ENCODE measurements at regions not wholly inside any gene's neighbourhood (a gene's known extent, or its start where the extent isn't known, plus 50 kb on each side); places are given as distances from the start of the nearest gene placed in this dataset.

DNA sequence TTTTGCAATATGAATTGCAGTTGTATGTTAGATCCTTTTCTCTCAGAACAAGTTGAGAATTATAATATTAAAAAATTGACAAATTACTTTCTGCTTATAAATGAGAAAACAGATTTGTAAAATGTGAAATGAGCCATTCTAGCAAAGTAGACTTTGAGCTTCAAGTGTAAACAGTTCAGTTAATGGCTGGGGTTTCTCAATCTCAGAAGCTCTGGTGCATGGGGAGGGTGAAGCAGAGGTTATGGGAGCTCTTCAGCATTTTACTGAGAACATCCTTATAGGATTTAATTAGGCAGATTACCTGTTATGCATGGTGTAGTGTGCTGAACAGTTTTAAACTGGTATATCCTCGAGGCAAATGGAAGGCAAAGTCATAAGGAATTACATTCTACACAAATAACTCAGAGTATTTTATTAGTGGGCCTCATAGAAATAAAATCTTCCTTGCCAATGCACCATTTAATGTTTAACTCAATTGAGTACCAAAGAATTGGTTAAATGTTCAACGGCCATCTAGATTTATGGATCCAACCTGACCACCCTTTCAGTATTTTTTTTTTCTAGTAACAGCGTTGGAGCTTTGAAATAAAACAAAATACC, 1143.6 kb upstream of the ADGRL2 start:
- no peak overlapping the region for H2AFZ ChIP-seq (ENCODE audit: low read length)
- no peaks in the 10 kb centered on the region for H4K20me1 ChIP-seq (replicated peaks in 1 of 2; ENCODE audit: control insufficient read depth in 1 of 2, insufficient read depth in 2 of 2, low read length in 2 of 2)
- no peak overlapping the region for H2BK20ac ChIP-seq (ENCODE audit: low read length)
- DNase-seq (ENCODE audit: low read depth in 1 of 2, low spot score in 2 of 2) (no peak), FAIRE-seq (no peak)
- H3K9ac ChIP-seq (replicated peaks in 1 of 4; ENCODE audit: extremely low read depth in 1 of 4, low read depth in 3 of 4, low read length in 3 of 4) = no peak overlapping the region
- no peak overlapping the region for H3K4me2 ChIP-seq (ENCODE audit: insufficient read depth in 1 of 2, low read depth in 2 of 2, low read length in 2 of 2)
- no peak overlapping the region for H3K4ac ChIP-seq (replicated peaks; ENCODE audit: insufficient read length, low read depth, low read length)
- no peak overlapping the region for H2BK5ac ChIP-seq (ENCODE audit: low read depth, low read length)
- H3K18ac ChIP-seq (ENCODE audit: extremely low read depth, low read length) = no peak overlapping the region; the same call in 1 of the 2 replicates
- H3K23ac ChIP-seq (ENCODE audit: insufficient read length) = no peak overlapping the region
- H2BK120ac ChIP-seq (replicated peaks; ENCODE audit: low read depth, low read length) = no peak overlapping the region
- no peak overlapping the region for H4K91ac ChIP-seq (replicated peaks; ENCODE audit: insufficient read length, low read length)
- TF ChIP-seq POLR2AphosphoS5 (IDR thresholded peaks at IDR 0.05; ENCODE audit: low read depth, low read length) = no peak
- TF ChIP-seq KDM4A (IDR thresholded peaks at IDR 0.05; ENCODE audit: low read depth, low read length, severe bottlenecking) = no peak
- no peak for TF ChIP-seq SP2 (IDR thresholded peaks at IDR 0.05; ENCODE audit: low read length)
- TF ChIP-seq JUND (IDR thresholded peaks at IDR 0.05; ENCODE audit: low read length) = no peak
- TF ChIP-seq KDM1A (IDR thresholded peaks at IDR 0.05; ENCODE audit: borderline replicate concordance, low read length) = no peak
- no peak for TF ChIP-seq ZNF274 (IDR thresholded peaks at IDR 0.05; ENCODE audit: borderline replicate concordance, extremely low read depth, low read length)
- no peak for TF ChIP-seq CBX5 (IDR thresholded peaks at IDR 0.05; ENCODE audit: low read depth, low read length)
- TF ChIP-seq EZH2 (IDR thresholded peaks at IDR 0.05; ENCODE audit: low read depth, low read length, severe bottlenecking) = no peak
- TF ChIP-seq, protein P1, sequence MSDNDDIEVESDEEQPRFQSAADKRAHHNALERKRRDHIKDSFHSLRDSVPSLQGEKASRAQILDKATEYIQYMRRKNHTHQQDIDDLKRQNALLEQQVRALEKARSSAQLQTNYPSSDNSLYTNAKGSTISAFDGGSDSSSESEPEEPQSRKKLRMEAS (IDR thresholded peaks at IDR 0.05) = no peak
- no peak for TF ChIP-seq TAF7 (optimal IDR thresholded peaks at IDR 0.05; ENCODE audit: borderline replicate concordance, low read depth, low read length)
- no peak overlapping the region for H3K14ac ChIP-seq (ENCODE audit: insufficient read length)
- 87% methylated on average over 3 of the region's 3 CpGs; no CpG with 5 or more reads in 1 of the 2 experiments for WGBS, 2 experiments (ENCODE audit: extremely low coverage in 1 of 2, insufficient coverage in 1 of 2, insufficient read length in 1 of 2, insufficient replicate concordance in 2 of 2, low coverage in 1 of 2, low lambda C conversion rate in 2 of 2, missing lambda C conversion rate in 1 of 2)
- H2AK5ac ChIP-seq (ENCODE audit: low read depth, low read length) = no peak overlapping the region
- no peak overlapping the region for H3K4me3 ChIP-seq (ENCODE audit: extremely low read depth in 1 of 4, insufficient read depth in 2 of 4, low read depth in 3 of 4, low read length in 4 of 4)
- H2BK15ac ChIP-seq (ENCODE audit: low read length) = no peak overlapping the region
- no peak overlapping the region for H2BK12ac ChIP-seq (ENCODE audit: low read depth, low read length)
- no peaks in the 10 kb centered on the region for H3K79me2 ChIP-seq (ENCODE audit: control insufficient read depth in 1 of 2, insufficient read depth in 2 of 2, low read length in 2 of 2)
- H3K27ac ChIP-seq (ENCODE audit: low read depth, low read length) = no peak overlapping the region
- no peak overlapping the region for H4K5ac ChIP-seq (ENCODE audit: insufficient read length, low read depth, low read length)
- ChIA-PET CTCF (ENCODE audit: partially characterized antibody) (interaction anchor here (0.8 to 2.6 kb wide), 9 partner anchors 8 to 240 kb away, joined by 3 to 13 read pairs (median 5); no protein-coding TSS in a partner anchor), POLR2A (ENCODE audit: partially characterized antibody) (interaction anchor here (0.9 kb wide), 1 partner anchor 13 kb away, joined by 3 read pairs; no protein-coding TSS in a partner anchor)
- H3K23me2 ChIP-seq (ENCODE audit: low read depth, low read length) = no peaks in the 10 kb centered on the region
- H3K4me1 ChIP-seq (replicated peaks in 1 of 4; ENCODE audit: control insufficient read depth in 3 of 4, insufficient read depth in 4 of 4, low read length in 3 of 4) = peaks cover 0 to 7% (median 0%) of the 10 kb centered on the region in 4 experiments; a peak in 1 of 7 replicates
- no peaks in the 10 kb centered on the region for H3K79me1 ChIP-seq (ENCODE audit: low read depth, low read length)
- no peak overlapping the region for H3K56ac ChIP-seq (replicated peaks; ENCODE audit: insufficient read length, low read depth, low read length)
- H3K27me3 ChIP-seq (replicated peaks in 1 of 4; ENCODE audit: control insufficient read depth in 3 of 4, extremely low read depth in 1 of 4, insufficient read depth in 3 of 4, low read length in 3 of 4) = no peaks in the 10 kb centered on the region
- H3K36me3 ChIP-seq (ENCODE audit: control insufficient read depth in 2 of 4, insufficient read depth in 4 of 4, low read length in 3 of 4) = no peaks in the 10 kb centered on the region
- H4K8ac ChIP-seq (ENCODE audit: extremely low read depth, insufficient read depth, low read length) = no peak overlapping the region
- H3K9me3 ChIP-seq (ENCODE audit: insufficient read depth in 2 of 2, low read depth in 1 of 2, low read length in 1 of 2) = no peaks in the 10 kb centered on the region; a peak in 1 of 4 replicates

Measured in H1 (cell line).